GM12878 (cell line): ENCODE measurements at regions not wholly inside any gene's neighbourhood (a gene's known extent, or its start where the extent isn't known, plus 50 kb on each side); places are given as distances from the start of the nearest gene placed in this dataset.

Experiments
- ATAC-seq: fragments of 200-7000 bp; cut with Tn5 transposase; 3 replicates; pipeline ENCODE4 v1.9.1; 2020; ENCODE audit warnings: mild to moderate bottlenecking, moderate library complexity
- BruUV-seq: library from RNA; stranded (reverse); fragments of 400-500 nt; replicated peaks from 2 replicates; lab custom pipeline; 2021; lab: Mats Ljungman, UMichigan
- CTCF ChIA-PET: fragments of 300-600 bp; sonication (Branson Sonifier 250); formaldehyde crosslinking; extraction: SDS; loops from one replicate; lab custom pipeline; 2021; ENCODE audit warnings: inconsistent platforms; lab: Yijun Ruan, JAX
- POLR2A ChIA-PET: fragments of 350-600 bp; formaldehyde crosslinking; extraction: SDS; loops from one replicate; lab custom pipeline; 2021; ENCODE audit warnings: inconsistent platforms; lab: Charles Lee
- RAD21 ChIA-PET: fragments of 300-600 bp; sonication (Branson Sonifier 250); formaldehyde crosslinking; loops from one replicate; lab custom pipeline; 2023; ENCODE audit warnings: antibody characterized with exemption; ENCODE audit not compliant: unreplicated experiment; lab: Charles Lee
- SMC1A ChIA-PET: fragments of 300-600 bp; sonication (Branson Sonifier 250); formaldehyde crosslinking; loops from one replicate; lab custom pipeline; 2023; ENCODE audit not compliant: unreplicated experiment, uncharacterized antibody; lab: Charles Lee
- DNase-seq: peaks from one replicate; pipeline ENCODE4 v3.0.0-alpha.2; 2011; ENCODE audit warnings: low read depth, low spot score
- FAIRE-seq: peaks from 3 replicates; lab custom pipeline; 2011; peaks lifted over from hg19 to GRCh38; lab: Jason Lieb, UNC
- H2AFZ ChIP-seq: 2 replicates; pipeline ENCODE4 v1.6.0; 2011; ENCODE audit warnings: low read depth, low read length, control low read depth; ENCODE audit not compliant: control insufficient read depth
- H3K27ac ChIP-seq: 2 replicates; pipeline ENCODE4 v1.5.1; 2011; ENCODE audit warnings: control low read depth; ENCODE audit not compliant: control insufficient read depth, insufficient read depth
- H3K27me3 ChIP-seq, 2 experiments: replicated peaks in 1 of 2; 2 replicates each; pipeline versions ENCODE4 v1.6.0 to v1.6.1; 2011; ENCODE audit warnings: low read length in 1 of 2; ENCODE audit not compliant: control insufficient read depth in 2 of 2, insufficient read depth in 2 of 2
- H3K36me3 ChIP-seq, 2 experiments: 2 replicates each; pipeline ENCODE4 v1.5.1; 2011; ENCODE audit warnings: low read length in 1 of 2; ENCODE audit not compliant: control insufficient read depth in 2 of 2, insufficient read depth in 2 of 2
- H3K4me1 ChIP-seq: 2 replicates; pipeline ENCODE4 v1.6.1; 2011; ENCODE audit warnings: mild to moderate bottlenecking, low read length, moderate library complexity, mixed read lengths; ENCODE audit not compliant: control insufficient read depth, insufficient read depth
- H3K4me2 ChIP-seq: 2 replicates; pipeline ENCODE4 v1.6.0; 2011; ENCODE audit warnings: control low read depth; ENCODE audit not compliant: control insufficient read depth, insufficient read depth
- H3K4me3 ChIP-seq: fragments of 200-600 bp; sonication (generic); 2 replicates; pipeline ENCODE4 v1.5.1; 2016
- H3K79me2 ChIP-seq: 2 replicates; pipeline ENCODE4 v1.6.0; 2011; ENCODE audit warnings: low read length; ENCODE audit not compliant: control insufficient read depth, insufficient read depth
- H3K9ac ChIP-seq: 2 replicates; pipeline ENCODE4 v1.8.0; 2011; ENCODE audit warnings: low read length, control low read depth, mixed read lengths; ENCODE audit not compliant: control insufficient read depth, insufficient read depth
- H3K9me3 ChIP-seq: replicated peaks from 3 replicates; pipeline ENCODE4 v1.5.1; 2011; ENCODE audit warnings: mild to moderate bottlenecking, low read length; ENCODE audit not compliant: control insufficient read depth, insufficient read depth
- H4K20me1 ChIP-seq: 2 replicates; pipeline ENCODE4 v1.6.0; 2011; ENCODE audit not compliant: control insufficient read depth, insufficient read depth
- CBX5 ChIP-seq: sonication (generic); IDR thresholded peaks from 2 replicates; pipeline ENCODE4 v1.6.1; 2016; ENCODE audit warnings: low read depth, moderate library complexity, mild to moderate bottlenecking, inconsistent platforms
- E2F4 ChIP-seq: IDR thresholded peaks from 2 replicates; pipeline ENCODE4 v1.6.1; 2012; ENCODE audit warnings: low read depth, low read length, improper control_type of control experiment
- EGR1 ChIP-seq, 2 experiments: IDR thresholded peaks; 1 replicate in 1 of 2; 2 replicates in 1 of 2; pipeline ENCODE4 v1.6.1; 2011 to 2012; ENCODE audit warnings: low read depth in 2 of 2, low read length in 2 of 2, borderline replicate concordance in 1 of 2, mild to moderate bottlenecking in 1 of 2, moderate library complexity in 1 of 2
- ELK1 ChIP-seq: IDR thresholded peaks from 2 replicates; pipeline ENCODE4 v1.6.1; 2012; ENCODE audit warnings: low read depth, low read length, improper control_type of control experiment
- GABPA ChIP-seq: IDR thresholded peaks from 2 replicates; pipeline ENCODE4 v1.6.1; 2014; ENCODE audit warnings: antibody characterized with exemption, low read depth, mild to moderate bottlenecking, inconsistent platforms
- JUNB ChIP-seq: IDR thresholded peaks from 2 replicates; pipeline ENCODE4 v1.6.1; 2016; ENCODE audit warnings: antibody characterized with exemption, mild to moderate bottlenecking
- NFIC ChIP-seq: IDR thresholded peaks from 2 replicates; pipeline ENCODE4 v1.6.1; 2012; ENCODE audit warnings: low read depth, mild to moderate bottlenecking, inconsistent platforms, low read length, moderate library complexity
- RCOR1 ChIP-seq: conservative IDR thresholded peaks from 2 replicates; pipeline ENCODE4 v1.6.1; 2012; ENCODE audit warnings: low read depth, low read length, improper control_type of control experiment
- RELA ChIP-seq: fragments of 450-650 bp; IDR thresholded peaks from 2 replicates; pipeline ENCODE4 v1.8.0; 2014; ENCODE audit warnings: borderline replicate concordance; ENCODE audit not compliant: partially characterized antibody
- SIN3A ChIP-seq: IDR thresholded peaks from 2 replicates; pipeline ENCODE4 v1.6.1; 2012; ENCODE audit warnings: low read depth, low read length, improper control_type of control experiment
- SREBF1 ChIP-seq: IDR thresholded peaks from 2 replicates; pipeline ENCODE4 v1.6.1; 2012; ENCODE audit warnings: mild to moderate bottlenecking, low read length
- TCF7 ChIP-seq: IDR thresholded peaks from 2 replicates; pipeline ENCODE4 v1.6.1; 2014; ENCODE audit warnings: antibody characterized with exemption, borderline replicate concordance
- WGBS: methylation state at CpG from one replicate; pipeline ENCODE4 v1.1.6; 2016; ENCODE audit warnings: low lambda C conversion rate; ENCODE audit not compliant: insufficient replicate concordance, insufficient coverage; ENCODE audit errors: missing lambda C conversion rate; 5-methylcytosine and 5-hydroxymethylcytosine counted together
- in situ Hi-C: fragments of 300-500 bp; cut with MboI; formaldehyde crosslinking; loops from 9 replicates; pipeline ENCODE4 v1.14.3; 2018; ENCODE audit warnings: mixed read lengths
- intact Hi-C: fragments of 100-400 bp; cut with micrococcal nuclease; formaldehyde crosslinking; loops from one replicate; pipeline ENCODE4 v1.14.2; 2022; ENCODE audit not compliant: unreplicated experiment
- TF ChIP-seq, protein P1 (sequence below): fragments of 450-650 bp; formaldehyde crosslinking; IDR thresholded peaks from 2 replicates; pipeline ENCODE4 v1.4.0; 2020; ENCODE audit warnings: mild to moderate bottlenecking, moderate library complexity
- TF ChIP-seq, protein P2 (sequence below): fragments of 450-650 bp; IDR thresholded peaks from 2 replicates; pipeline ENCODE4 v1.6.1; 2017; ENCODE audit warnings: antibody characterized with exemption, mild to moderate bottlenecking, moderate library complexity
- TF ChIP-seq, protein P3 (sequence below): fragments of 450-650 bp; IDR thresholded peaks from 2 replicates; pipeline ENCODE4 v1.6.1; 2017; ENCODE audit warnings: mild to moderate bottlenecking

GRCh38 chr2:144081272-144081671, 438.6 kb downstream of the ZEB2 start:
- ATAC-seq, result no peak
- H2AFZ ChIP-seq, result no peak overlapping the region
- H3K4me1 ChIP-seq, result no peaks in the 10 kb centered on the region
- POLR2A ChIA-PET, result no interaction called here
- WGBS, result 80% methylated on average over 2 of the region's 2 CpGs
- no peak overlapping the region for H3K27ac ChIP-seq
- H3K36me3 ChIP-seq, result no peaks in the 10 kb centered on the region
- DNase-seq, result no peak
- no peak overlapping the region for H3K4me2 ChIP-seq
- H3K4me3 ChIP-seq, result no peak overlapping the region
- H3K9me3 ChIP-seq, result no peaks in the 10 kb centered on the region
- BruUV-seq, result no TSS peak
- H4K20me1 ChIP-seq, result no peaks in the 10 kb centered on the region
- in situ Hi-C loops, result no loop called here
- no peak for FAIRE-seq
- RAD21 ChIA-PET, result no interaction called here
- SMC1A ChIA-PET, result no interaction called here
- intact Hi-C loops, result no loop called here
- H3K9ac ChIP-seq, result no peak overlapping the region
- no peaks in the 10 kb centered on the region for H3K27me3 ChIP-seq
- CTCF ChIA-PET, result no interaction called here
- no peaks in the 10 kb centered on the region for H3K79me2 ChIP-seq
- TF ChIP-seq, protein P1, sequence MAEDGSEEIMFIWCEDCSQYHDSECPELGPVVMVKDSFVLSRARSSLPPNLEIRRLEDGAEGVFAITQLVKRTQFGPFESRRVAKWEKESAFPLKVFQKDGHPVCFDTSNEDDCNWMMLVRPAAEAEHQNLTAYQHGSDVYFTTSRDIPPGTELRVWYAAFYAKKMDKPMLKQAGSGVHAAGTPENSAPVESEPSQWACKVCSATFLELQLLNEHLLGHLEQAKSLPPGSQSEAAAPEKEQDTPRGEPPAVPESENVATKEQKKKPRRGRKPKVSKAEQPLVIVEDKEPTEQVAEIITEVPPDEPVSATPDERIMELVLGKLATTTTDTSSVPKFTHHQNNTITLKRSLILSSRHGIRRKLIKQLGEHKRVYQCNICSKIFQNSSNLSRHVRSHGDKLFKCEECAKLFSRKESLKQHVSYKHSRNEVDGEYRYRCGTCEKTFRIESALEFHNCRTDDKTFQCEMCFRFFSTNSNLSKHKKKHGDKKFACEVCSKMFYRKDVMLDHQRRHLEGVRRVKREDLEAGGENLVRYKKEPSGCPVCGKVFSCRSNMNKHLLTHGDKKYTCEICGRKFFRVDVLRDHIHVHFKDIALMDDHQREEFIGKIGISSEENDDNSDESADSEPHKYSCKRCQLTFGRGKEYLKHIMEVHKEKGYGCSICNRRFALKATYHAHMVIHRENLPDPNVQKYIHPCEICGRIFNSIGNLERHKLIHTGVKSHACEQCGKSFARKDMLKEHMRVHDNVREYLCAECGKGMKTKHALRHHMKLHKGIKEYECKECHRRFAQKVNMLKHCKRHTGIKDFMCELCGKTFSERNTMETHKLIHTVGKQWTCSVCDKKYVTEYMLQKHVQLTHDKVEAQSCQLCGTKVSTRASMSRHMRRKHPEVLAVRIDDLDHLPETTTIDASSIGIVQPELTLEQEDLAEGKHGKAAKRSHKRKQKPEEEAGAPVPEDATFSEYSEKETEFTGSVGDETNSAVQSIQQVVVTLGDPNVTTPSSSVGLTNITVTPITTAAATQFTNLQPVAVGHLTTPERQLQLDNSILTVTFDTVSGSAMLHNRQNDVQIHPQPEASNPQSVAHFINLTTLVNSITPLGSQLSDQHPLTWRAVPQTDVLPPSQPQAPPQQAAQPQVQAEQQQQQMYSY (CRISPR knock-in tag), result no peak
- TF ChIP-seq E2F4 (no peak), GABPA (no peak), SREBF1 (no peak), EGR1 (IDR thresholded peaks at IDR 0.05; ENCODE audit: borderline replicate concordance in 1 of 2, low read depth in 2 of 2, low read length in 2 of 2) (no peak), CBX5 (no peak), SIN3A (no peak), ELK1 (no peak), NFIC (no peak), TCF7 (no peak), JUNB (no peak), RELA (no peak), RCOR1 (no peak)
- TF ChIP-seq, protein P2, sequence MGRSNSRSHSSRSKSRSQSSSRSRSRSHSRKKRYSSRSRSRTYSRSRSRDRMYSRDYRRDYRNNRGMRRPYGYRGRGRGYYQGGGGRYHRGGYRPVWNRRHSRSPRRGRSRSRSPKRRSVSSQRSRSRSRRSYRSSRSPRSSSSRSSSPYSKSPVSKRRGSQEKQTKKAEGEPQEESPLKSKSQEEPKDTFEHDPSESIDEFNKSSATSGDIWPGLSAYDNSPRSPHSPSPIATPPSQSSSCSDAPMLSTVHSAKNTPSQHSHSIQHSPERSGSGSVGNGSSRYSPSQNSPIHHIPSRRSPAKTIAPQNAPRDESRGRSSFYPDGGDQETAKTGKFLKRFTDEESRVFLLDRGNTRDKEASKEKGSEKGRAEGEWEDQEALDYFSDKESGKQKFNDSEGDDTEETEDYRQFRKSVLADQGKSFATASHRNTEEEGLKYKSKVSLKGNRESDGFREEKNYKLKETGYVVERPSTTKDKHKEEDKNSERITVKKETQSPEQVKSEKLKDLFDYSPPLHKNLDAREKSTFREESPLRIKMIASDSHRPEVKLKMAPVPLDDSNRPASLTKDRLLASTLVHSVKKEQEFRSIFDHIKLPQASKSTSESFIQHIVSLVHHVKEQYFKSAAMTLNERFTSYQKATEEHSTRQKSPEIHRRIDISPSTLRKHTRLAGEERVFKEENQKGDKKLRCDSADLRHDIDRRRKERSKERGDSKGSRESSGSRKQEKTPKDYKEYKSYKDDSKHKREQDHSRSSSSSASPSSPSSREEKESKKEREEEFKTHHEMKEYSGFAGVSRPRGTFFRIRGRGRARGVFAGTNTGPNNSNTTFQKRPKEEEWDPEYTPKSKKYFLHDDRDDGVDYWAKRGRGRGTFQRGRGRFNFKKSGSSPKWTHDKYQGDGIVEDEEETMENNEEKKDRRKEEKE, result no peak
- TF ChIP-seq, protein P3, sequence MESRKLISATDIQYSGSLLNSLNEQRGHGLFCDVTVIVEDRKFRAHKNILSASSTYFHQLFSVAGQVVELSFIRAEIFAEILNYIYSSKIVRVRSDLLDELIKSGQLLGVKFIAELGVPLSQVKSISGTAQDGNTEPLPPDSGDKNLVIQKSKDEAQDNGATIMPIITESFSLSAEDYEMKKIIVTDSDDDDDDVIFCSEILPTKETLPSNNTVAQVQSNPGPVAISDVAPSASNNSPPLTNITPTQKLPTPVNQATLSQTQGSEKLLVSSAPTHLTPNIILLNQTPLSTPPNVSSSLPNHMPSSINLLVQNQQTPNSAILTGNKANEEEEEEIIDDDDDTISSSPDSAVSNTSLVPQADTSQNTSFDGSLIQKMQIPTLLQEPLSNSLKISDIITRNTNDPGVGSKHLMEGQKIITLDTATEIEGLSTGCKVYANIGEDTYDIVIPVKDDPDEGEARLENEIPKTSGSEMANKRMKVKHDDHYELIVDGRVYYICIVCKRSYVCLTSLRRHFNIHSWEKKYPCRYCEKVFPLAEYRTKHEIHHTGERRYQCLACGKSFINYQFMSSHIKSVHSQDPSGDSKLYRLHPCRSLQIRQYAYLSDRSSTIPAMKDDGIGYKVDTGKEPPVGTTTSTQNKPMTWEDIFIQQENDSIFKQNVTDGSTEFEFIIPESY, result no peak
